PC-3 (cell line): ENCODE measurements at regions not wholly inside any gene's neighbourhood (a gene's known extent, or its start where the extent isn't known, plus 50 kb on each side); places are given as distances from the start of the nearest gene placed in this dataset.

Experiments used
- ATAC-seq: fragments of 200-7000 bp; cut with Tn5 transposase; 2 replicates; pipeline ENCODE4 v1.9.1; 2020; ENCODE audit warnings: mild to moderate bottlenecking, moderate library complexity
- BruUV-seq: library from RNA; stranded (reverse); fragments of 400-500 nt; replicated peaks from 2 replicates; lab custom pipeline; 2021; lab: Mats Ljungman, UMichigan
- CTCF ChIA-PET: fragments of 300-600 bp; sonication (Branson Sonifier 250); formaldehyde crosslinking; loops from one replicate; lab custom pipeline; 2022; ENCODE audit warnings: antibody characterized with exemption; lab: Charles Lee
- POLR2A ChIA-PET: fragments of 300-600 bp; sonication (Branson Sonifier 250); formaldehyde crosslinking; loops from one replicate; lab custom pipeline; 2022; ENCODE audit warnings: antibody characterized with exemption; ENCODE audit not compliant: unreplicated experiment; lab: Charles Lee
- DNase-seq: peaks from one replicate; pipeline ENCODE4 v3.0.0-alpha.2; 2015
- H2AFZ ChIP-seq: fragments of 300-600 bp; sonication (generic); 2 replicates; pipeline ENCODE4 v1.6.0; 2016; ENCODE audit warnings: antibody characterized with exemption, low read length
- H3F3A ChIP-seq: fragments of 300-600 bp; sonication (generic); one replicate; pipeline ENCODE4 v1.6.0; 2017; ENCODE audit warnings: antibody characterized with exemption, low read length, control low read depth, mild to moderate bottlenecking; ENCODE audit not compliant: unreplicated experiment
- H3K27ac ChIP-seq: fragments of 300-600 bp; sonication (generic); 2 replicates; pipeline ENCODE4 v1.5.1; 2016; ENCODE audit warnings: mild to moderate bottlenecking, low read length
- H3K27me3 ChIP-seq: fragments of 300-600 bp; sonication (generic); 2 replicates; pipeline ENCODE4 v1.6.1; 2016; ENCODE audit warnings: low read length, mixed read lengths
- H3K36me3 ChIP-seq: fragments of 300-600 bp; sonication (generic); 2 replicates; pipeline ENCODE4 v1.6.1; 2016; ENCODE audit warnings: low read depth, mixed run types, low read length, mixed read lengths
- H3K4me1 ChIP-seq: fragments of 300-600 bp; sonication (generic); 2 replicates; pipeline ENCODE4 v1.5.1; 2016; ENCODE audit warnings: low read length; ENCODE audit not compliant: insufficient read depth
- H3K4me2 ChIP-seq: fragments of 300-600 bp; sonication (generic); 2 replicates; pipeline ENCODE4 v1.6.0; 2016; ENCODE audit warnings: low read length
- H3K4me3 ChIP-seq: fragments of 300-600 bp; sonication (generic); 2 replicates; pipeline ENCODE4 v1.5.1; 2016; ENCODE audit warnings: mild to moderate bottlenecking, low read length, mixed read lengths
- H3K79me2 ChIP-seq: fragments of 300-600 bp; sonication (generic); 2 replicates; pipeline ENCODE4 v1.6.1; 2017; ENCODE audit warnings: low read length, mixed read lengths
- H3K9ac ChIP-seq: fragments of 300-600 bp; sonication (generic); 2 replicates; pipeline ENCODE4 v1.6.0; 2016; ENCODE audit warnings: mild to moderate bottlenecking, low read length
- H3K9me2 ChIP-seq: fragments of 300-600 bp; sonication (generic); replicated peaks from 2 replicates; pipeline ENCODE4 v1.6.1; 2016; ENCODE audit warnings: mixed run types, low read length, mixed read lengths
- H3K9me3 ChIP-seq: fragments of 300-600 bp; sonication (generic); 2 replicates; pipeline ENCODE4 v1.6.1; 2016; ENCODE audit warnings: low read length, mixed read lengths
- H4K20me1 ChIP-seq: fragments of 300-600 bp; sonication (generic); 2 replicates; pipeline ENCODE4 v1.6.1; 2016; ENCODE audit warnings: low read length, mixed read lengths
- CTCF ChIP-seq: fragments of 300-600 bp; sonication (generic); conservative IDR thresholded peaks from 2 replicates; pipeline ENCODE4 v1.5.1; 2017; ENCODE audit warnings: antibody characterized with exemption, low read depth, mild to moderate bottlenecking, low read length
- EZH2 ChIP-seq: fragments of 300-600 bp; sonication (generic); IDR thresholded peaks from one replicate; pipeline ENCODE4 v1.6.1; 2017; ENCODE audit warnings: antibody characterized with exemption, mild to moderate bottlenecking, low read length; ENCODE audit not compliant: unreplicated experiment
- EZH2phosphoT487 ChIP-seq: fragments of 300-600 bp; sonication (generic); IDR thresholded peaks from 2 replicates; pipeline ENCODE4 v1.6.1; 2018; ENCODE audit warnings: mild to moderate bottlenecking, antibody characterized with exemption, low read length, borderline replicate concordance
- intact Hi-C: fragments of 100-400 bp; cut with micrococcal nuclease; formaldehyde crosslinking; loops from 2 replicates; pipeline ENCODE4 v1.9.0; 2023

- BruUV-seq, result no TSS peak
- DNase-seq (no peak), ATAC-seq (no peak)
- no peaks in the 10 kb centered on the region for H4K20me1 ChIP-seq
- intact Hi-C loops, result no loop called here
- H3K4me2 ChIP-seq, result no peak overlapping the region
- no peak overlapping the region for H2AFZ ChIP-seq
- no peaks in the 10 kb centered on the region for H3K9me2 ChIP-seq
- CTCF ChIA-PET, result no interaction called here
- H3K27ac ChIP-seq, result no peak overlapping the region
- no peak overlapping the region for H3K4me3 ChIP-seq
- peaks cover 52% of the 10 kb centered on the region for H3K27me3 ChIP-seq
- no peak overlapping the region for H3K9ac ChIP-seq
- POLR2A ChIA-PET, result no interaction called here
- H3K4me1 ChIP-seq, result no peaks in the 10 kb centered on the region
- TF ChIP-seq EZH2 (no peak), CTCF (no peak), EZH2phosphoT487 (no peak)
- H3K9me3 ChIP-seq, result no peaks in the 10 kb centered on the region
- no peaks in the 10 kb centered on the region for H3F3A ChIP-seq
- no peaks in the 10 kb centered on the region for H3K79me2 ChIP-seq
- H3K36me3 ChIP-seq, result no peaks in the 10 kb centered on the region
These were observed 203.0 kb downstream of the CENPC start for GRCh38 chr4:67342291-67342690.

- ATAC-seq (no peak), DNase-seq (no peak)
- H3K9ac ChIP-seq, result no peak overlapping the region
- no TSS peak for BruUV-seq
- no peak overlapping the region for H3K4me3 ChIP-seq
- H3K9me3 ChIP-seq, result no peaks in the 10 kb centered on the region
- no peak overlapping the region for H2AFZ ChIP-seq
- ChIA-PET POLR2A (no interaction called here), CTCF (no interaction called here)
- H3K4me2 ChIP-seq, result no peak overlapping the region
- no peak overlapping the region for H3K27ac ChIP-seq
- no peak for TF ChIP-seq EZH2
- TF ChIP-seq CTCF, result no peak
- no peak for TF ChIP-seq EZH2phosphoT487
- no peaks in the 10 kb centered on the region for H4K20me1 ChIP-seq
- H3F3A ChIP-seq, result no peaks in the 10 kb centered on the region
- no peaks in the 10 kb centered on the region for H3K9me2 ChIP-seq
- no peaks in the 10 kb centered on the region for H3K4me1 ChIP-seq
- no peaks in the 10 kb centered on the region for H3K36me3 ChIP-seq
- peaks cover 38% of the 10 kb centered on the region for H3K27me3 ChIP-seq
- intact Hi-C loops, result no loop called here
- H3K79me2 ChIP-seq, result no peaks in the 10 kb centered on the region
These were observed 211.6 kb downstream of the CENPC start for GRCh38 chr4:67333664-67334063.

GRCh38 chr4:67332627-67333026, 212.7 kb downstream of the CENPC start:
- DNase-seq (peak; percentile 59), ATAC-seq (peak; percentile 79)
- no TSS peak for BruUV-seq
- H3K4me3 ChIP-seq, result no peak overlapping the region
- no peak overlapping the region for H3K27ac ChIP-seq
- H3K4me2 ChIP-seq, result no peak overlapping the region
- POLR2A ChIA-PET, result interaction anchor here (0.5 kb wide), 1 partner anchor 17 kb away, joined by 4 read pairs; no protein-coding TSS in a partner anchor
- CTCF ChIA-PET, result interaction anchor here (0.5 to 0.6 kb wide), 2 partner anchors 63 to 137 kb away, joined by 3 read pairs; no protein-coding TSS in a partner anchor
- H3K9me2 ChIP-seq, result no peaks in the 10 kb centered on the region
- no peaks in the 10 kb centered on the region for H3K9me3 ChIP-seq
- H3K79me2 ChIP-seq, result no peaks in the 10 kb centered on the region
- no peak overlapping the region for H2AFZ ChIP-seq
- H3K27me3 ChIP-seq, result peaks cover 31% of the 10 kb centered on the region
- intact Hi-C loops, result no loop called here
- H3K9ac ChIP-seq, result no peak overlapping the region
- no peaks in the 10 kb centered on the region for H3K36me3 ChIP-seq
- TF ChIP-seq CTCF (peak; percentile 70; the same call in 1 of the 2 replicates), EZH2 (no peak)
- H3F3A ChIP-seq, result no peaks in the 10 kb centered on the region
- H4K20me1 ChIP-seq, result no peaks in the 10 kb centered on the region
- no peaks in the 10 kb centered on the region for H3K4me1 ChIP-seq
